Smooth muscle cell (in vitro differentiated cells): ENCODE measurements at regions not wholly inside any gene's neighbourhood (a gene's known extent, or its start where the extent isn't known, plus 50 kb on each side); places are given as distances from the start of the nearest gene placed in this dataset.

ENCODE experiments used
- DNase-seq: peaks from one replicate; lab custom pipeline; 2025; ENCODE audit not compliant: unreplicated experiment; lab: John Stamatoyannopoulos, UW
- H2AFZ ChIP-seq: fragments of 200-600 bp; sonication (generic); 2 replicates; pipeline ENCODE4 v1.6.0; 2016; ENCODE audit warnings: antibody characterized with exemption, low read depth, mild to moderate bottlenecking
- H3F3A ChIP-seq: fragments of 200-600 bp; sonication (generic); 2 replicates; pipeline ENCODE4 v1.6.0; 2017; ENCODE audit warnings: antibody characterized with exemption, low read depth
- H3K27ac ChIP-seq: fragments of 200-600 bp; sonication (generic); 2 replicates; pipeline ENCODE4 v1.5.1; 2016; ENCODE audit warnings: low read depth, mild to moderate bottlenecking
- H3K27me3 ChIP-seq: fragments of 200-600 bp; sonication (generic); 2 replicates; pipeline ENCODE4 v1.6.1; 2016; ENCODE audit warnings: low read depth, mild to moderate bottlenecking
- H3K36me3 ChIP-seq: fragments of 200-600 bp; sonication (generic); 2 replicates; pipeline ENCODE4 v1.5.1; 2016; ENCODE audit warnings: low read depth
- H3K4me1 ChIP-seq: fragments of 200-600 bp; sonication (generic); 2 replicates; pipeline ENCODE4 v1.5.1; 2016; ENCODE audit warnings: low read depth
- H3K4me2 ChIP-seq: fragments of 200-600 bp; sonication (generic); 2 replicates; pipeline ENCODE4 v1.6.0; 2016; ENCODE audit warnings: mild to moderate bottlenecking
- H3K4me3 ChIP-seq: fragments of 200-600 bp; sonication (generic); 2 replicates; pipeline ENCODE4 v1.5.1; 2016; ENCODE audit warnings: mild to moderate bottlenecking
- H3K79me2 ChIP-seq: fragments of 200-600 bp; sonication (generic); 2 replicates; pipeline ENCODE4 v1.6.0; 2016; ENCODE audit warnings: low read depth, mild to moderate bottlenecking
- H3K9ac ChIP-seq: fragments of 200-600 bp; sonication (generic); 2 replicates; pipeline ENCODE4 v1.6.0; 2016; ENCODE audit warnings: low read depth
- H3K9me3 ChIP-seq: fragments of 200-600 bp; sonication (generic); replicated peaks from 2 replicates; pipeline ENCODE4 v1.5.1; 2016; ENCODE audit warnings: low read depth
- H4K20me1 ChIP-seq: fragments of 200-600 bp; sonication (generic); 2 replicates; pipeline ENCODE4 v1.6.0; 2016; ENCODE audit warnings: low read depth
- WGBS: methylation state at CpG from one replicate; pipeline ENCODE4 v1.1.7; 2016; ENCODE audit warnings: low lambda C conversion rate; 5-methylcytosine and 5-hydroxymethylcytosine counted together
- TF ChIP-seq, protein P1 (sequence below): fragments of 200-600 bp; sonication (generic); IDR thresholded peaks from 2 replicates; pipeline ENCODE4 v1.5.1; 2017; ENCODE audit warnings: borderline replicate concordance, mild to moderate bottlenecking, antibody characterized with exemption; ENCODE audit not compliant: insufficient read depth, poor library complexity, severe bottlenecking

DNA sequence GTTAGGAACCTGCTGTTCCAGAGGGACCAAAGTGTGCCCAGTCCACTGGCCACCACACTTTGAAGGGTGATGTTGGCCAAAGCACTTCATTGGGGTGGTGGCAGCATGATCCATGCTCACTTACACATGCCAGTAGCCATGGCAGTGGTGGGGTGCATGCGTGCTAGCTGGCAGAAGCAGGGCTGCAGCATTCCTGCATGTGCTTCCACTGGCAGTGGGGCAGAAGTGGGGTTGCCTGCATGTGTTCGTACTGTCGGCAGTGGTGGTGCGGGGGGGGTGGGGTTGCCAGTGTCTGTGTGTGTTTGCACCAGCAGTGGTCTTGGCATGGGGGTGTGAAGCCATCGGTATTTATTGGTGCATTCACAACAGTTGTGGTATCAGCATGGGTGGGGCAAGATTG lies 260.3 kb upstream of the ANKH start:
- TF ChIP-seq, protein P1, sequence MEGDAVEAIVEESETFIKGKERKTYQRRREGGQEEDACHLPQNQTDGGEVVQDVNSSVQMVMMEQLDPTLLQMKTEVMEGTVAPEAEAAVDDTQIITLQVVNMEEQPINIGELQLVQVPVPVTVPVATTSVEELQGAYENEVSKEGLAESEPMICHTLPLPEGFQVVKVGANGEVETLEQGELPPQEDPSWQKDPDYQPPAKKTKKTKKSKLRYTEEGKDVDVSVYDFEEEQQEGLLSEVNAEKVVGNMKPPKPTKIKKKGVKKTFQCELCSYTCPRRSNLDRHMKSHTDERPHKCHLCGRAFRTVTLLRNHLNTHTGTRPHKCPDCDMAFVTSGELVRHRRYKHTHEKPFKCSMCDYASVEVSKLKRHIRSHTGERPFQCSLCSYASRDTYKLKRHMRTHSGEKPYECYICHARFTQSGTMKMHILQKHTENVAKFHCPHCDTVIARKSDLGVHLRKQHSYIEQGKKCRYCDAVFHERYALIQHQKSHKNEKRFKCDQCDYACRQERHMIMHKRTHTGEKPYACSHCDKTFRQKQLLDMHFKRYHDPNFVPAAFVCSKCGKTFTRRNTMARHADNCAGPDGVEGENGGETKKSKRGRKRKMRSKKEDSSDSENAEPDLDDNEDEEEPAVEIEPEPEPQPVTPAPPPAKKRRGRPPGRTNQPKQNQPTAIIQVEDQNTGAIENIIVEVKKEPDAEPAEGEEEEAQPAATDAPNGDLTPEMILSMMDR, result no peak
- H4K20me1 ChIP-seq, result no peaks in the 10 kb centered on the region
- H3K4me3 ChIP-seq, result no peak overlapping the region
- no peak overlapping the region for H3K4me2 ChIP-seq
- no peak overlapping the region for H2AFZ ChIP-seq
- DNase-seq, result no peak
- WGBS, result 96% methylated on average over 5 of the region's 5 CpGs
- no peaks in the 10 kb centered on the region for H3F3A ChIP-seq
- H3K27me3 ChIP-seq, result no peaks in the 10 kb centered on the region
- no peak overlapping the region for H3K9ac ChIP-seq
- no peaks in the 10 kb centered on the region for H3K9me3 ChIP-seq
- no peaks in the 10 kb centered on the region for H3K4me1 ChIP-seq
- H3K36me3 ChIP-seq, result no peaks in the 10 kb centered on the region
- H3K27ac ChIP-seq, result no peak overlapping the region
- H3K79me2 ChIP-seq, result no peaks in the 10 kb centered on the region

DNA sequence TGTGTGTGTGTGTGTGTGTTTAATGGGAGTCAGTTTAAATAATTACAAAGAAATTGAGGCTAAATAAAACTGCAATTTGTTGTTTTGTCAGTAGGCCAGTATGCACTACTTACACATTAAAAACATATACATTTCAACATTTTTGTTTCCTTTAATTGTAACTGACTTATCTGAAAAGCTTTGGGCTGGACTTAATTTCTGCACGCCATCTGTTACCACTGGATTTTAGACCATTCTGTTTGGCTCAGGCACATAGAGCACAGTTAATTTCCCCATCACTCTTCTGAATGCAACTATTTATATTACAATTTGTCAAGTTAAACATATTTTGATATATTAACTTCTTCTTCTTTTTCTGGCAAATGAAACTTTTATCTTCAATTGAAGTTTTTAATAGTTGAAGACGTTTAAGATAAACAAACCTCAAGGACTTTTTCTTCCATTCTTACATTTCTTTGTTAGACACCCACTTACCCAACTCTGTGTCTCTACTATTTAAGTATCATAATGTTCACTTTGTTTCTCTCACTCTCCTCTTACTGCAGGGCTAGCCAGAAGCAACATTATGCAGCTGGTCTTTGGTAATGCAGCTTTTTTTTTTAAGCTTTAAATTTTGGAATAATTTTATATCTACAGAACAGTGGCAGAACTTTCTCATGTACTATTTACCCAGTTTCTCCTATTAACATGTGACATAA lies 253.4 kb upstream of the ANKH start:
- H3K79me2 ChIP-seq, result no peaks in the 10 kb centered on the region
- no peak overlapping the region for H3K4me3 ChIP-seq
- H4K20me1 ChIP-seq, result no peaks in the 10 kb centered on the region
- H2AFZ ChIP-seq, result no peak overlapping the region
- no peaks in the 10 kb centered on the region for H3K4me1 ChIP-seq
- TF ChIP-seq, protein P1, result no peak
- no peaks in the 10 kb centered on the region for H3F3A ChIP-seq
- H3K9ac ChIP-seq, result no peak overlapping the region
- no peaks in the 10 kb centered on the region for H3K27me3 ChIP-seq
- no peak for DNase-seq
- 71% methylated on average over 2 of the region's 2 CpGs for WGBS
- no peak overlapping the region for H3K4me2 ChIP-seq
- H3K27ac ChIP-seq, result no peak overlapping the region
- H3K36me3 ChIP-seq, result no peaks in the 10 kb centered on the region
- H3K9me3 ChIP-seq, result no peaks in the 10 kb centered on the region

DNA sequence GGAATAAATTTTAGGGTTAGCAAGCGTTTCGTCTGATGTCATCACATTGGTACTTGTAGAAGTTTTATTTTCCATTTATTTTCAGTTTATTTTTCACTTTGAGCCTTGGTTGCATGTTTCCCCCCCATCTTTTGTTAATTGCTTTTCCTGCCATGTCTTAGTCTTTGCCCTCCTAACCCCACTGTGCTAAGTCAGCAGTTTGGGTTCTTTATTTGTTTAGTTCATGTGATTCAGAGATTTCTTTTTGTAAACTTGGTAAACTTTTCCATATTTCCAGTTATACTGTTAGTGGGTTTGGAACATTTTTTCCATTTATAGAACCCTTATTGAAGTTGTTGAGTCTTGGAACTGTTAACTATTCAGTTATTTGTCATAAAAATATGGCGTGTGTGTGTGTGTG lies 252.9 kb upstream of the ANKH start:
- Histone ChIP-seq H3K27ac (no peak overlapping the region), H3K27me3 (no peaks in the 10 kb centered on the region), H3K4me2 (no peak overlapping the region), H3K36me3 (no peaks in the 10 kb centered on the region), H3K9me3 (no peaks in the 10 kb centered on the region), H3K79me2 (no peaks in the 10 kb centered on the region), H3F3A (no peaks in the 10 kb centered on the region), H3K4me1 (no peaks in the 10 kb centered on the region), H4K20me1 (no peaks in the 10 kb centered on the region), H3K9ac (no peak overlapping the region), H2AFZ (no peak overlapping the region), H3K4me3 (no peak overlapping the region)
- DNase-seq, result no peak
- 76% methylated on average over 3 of the region's 3 CpGs for WGBS
- TF ChIP-seq, protein P1, result no peak

DNA sequence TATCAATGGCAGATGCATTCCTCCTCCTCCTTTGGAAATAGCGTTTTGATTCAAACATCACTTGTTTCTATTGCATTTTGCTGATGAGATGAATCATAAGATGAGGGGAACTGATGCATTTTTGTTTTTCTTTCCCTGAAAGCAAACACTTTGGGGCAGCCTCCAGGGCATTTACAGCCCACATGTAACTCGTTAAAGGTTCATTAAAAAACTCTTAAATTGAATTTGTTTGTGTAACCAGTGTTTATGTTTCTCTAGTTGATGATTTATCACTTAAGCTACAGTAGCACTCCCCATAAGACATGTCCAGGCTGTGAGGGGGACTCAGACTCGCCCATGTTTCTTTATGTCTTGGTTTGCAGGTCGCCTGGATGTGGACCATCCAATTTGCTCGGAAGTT lies 246.1 kb upstream of the ANKH start:
- no peaks in the 10 kb centered on the region for H3K27me3 ChIP-seq
- TF ChIP-seq, protein P1, result no peak
- no peaks in the 10 kb centered on the region for H3K9me3 ChIP-seq
- H2AFZ ChIP-seq, result no peak overlapping the region
- no peaks in the 10 kb centered on the region for H3K79me2 ChIP-seq
- no peak overlapping the region for H3K4me3 ChIP-seq
- H3K4me1 ChIP-seq, result no peaks in the 10 kb centered on the region
- no peak overlapping the region for H3K9ac ChIP-seq
- no peak overlapping the region for H3K4me2 ChIP-seq
- H3F3A ChIP-seq, result no peaks in the 10 kb centered on the region
- WGBS, result 72% methylated on average over 5 of the region's 5 CpGs
- H3K27ac ChIP-seq, result no peak overlapping the region
- H3K36me3 ChIP-seq, result no peaks in the 10 kb centered on the region
- no peaks in the 10 kb centered on the region for H4K20me1 ChIP-seq
- DNase-seq, result no peak
